Endodermal cell (in vitro differentiated cells): ENCODE measurements at regions not wholly inside any gene's neighbourhood (a gene's known extent, or its start where the extent isn't known, plus 50 kb on each side); places are given as distances from the start of the nearest gene placed in this dataset.

Source experiments
- DNase-seq: peaks from one replicate; pipeline ENCODE4 v3.0.0-alpha.2; 2017
- H3K27ac ChIP-seq: 2 replicates; pipeline ENCODE4 v1.5.1; 2013; ENCODE audit warnings: mild to moderate bottlenecking, low read depth, low read length, moderate library complexity
- H3K27me3 ChIP-seq: 2 replicates; pipeline ENCODE4 v1.6.1; 2013; ENCODE audit warnings: mild to moderate bottlenecking, low read length, moderate library complexity; ENCODE audit not compliant: insufficient read depth, control insufficient read depth, poor library complexity, severe bottlenecking
- H3K36me3 ChIP-seq: 2 replicates; pipeline ENCODE4 v1.7.0; 2013; ENCODE audit warnings: mild to moderate bottlenecking, low read length, moderate library complexity; ENCODE audit not compliant: control insufficient read depth, insufficient read depth
- H3K4me1 ChIP-seq: one replicate; pipeline ENCODE4 v1.7.0; 2013; ENCODE audit warnings: low read length; ENCODE audit not compliant: control insufficient read depth, insufficient read depth
- H3K4me3 ChIP-seq: 2 replicates; pipeline ENCODE4 v1.5.1; 2013; ENCODE audit warnings: mild to moderate bottlenecking, low read length, moderate library complexity
- H3K9ac ChIP-seq: 2 replicates; pipeline ENCODE4 v1.6.1; 2013; ENCODE audit warnings: mild to moderate bottlenecking, low read length, moderate library complexity; ENCODE audit not compliant: poor library complexity, severe bottlenecking; ENCODE audit errors: extremely low read depth
- H3K9me3 ChIP-seq: 2 replicates; pipeline ENCODE4 v1.6.1; 2013; ENCODE audit warnings: mild to moderate bottlenecking, low read length, moderate library complexity; ENCODE audit not compliant: control insufficient read depth
- H3K27ac Mint-ChIP-seq: 2 replicates; pipeline ENCODE4 v1.8.0; 2020; ENCODE audit warnings: mixed read lengths
- H3K27me3 Mint-ChIP-seq: 2 replicates; pipeline ENCODE4 v1.8.0; 2021; ENCODE audit warnings: mild to moderate bottlenecking, mixed read lengths; ENCODE audit not compliant: insufficient read depth
- H3K36me3 Mint-ChIP-seq: 2 replicates; pipeline ENCODE4 v1.8.0; 2020; ENCODE audit warnings: low read depth, mixed read lengths
- H3K4me1 Mint-ChIP-seq: 2 replicates; pipeline ENCODE4 v1.8.0; 2020; ENCODE audit warnings: mixed read lengths
- H3K4me3 Mint-ChIP-seq: 2 replicates; pipeline ENCODE4 v1.8.0; 2020; ENCODE audit warnings: mild to moderate bottlenecking, moderate library complexity, mixed read lengths
- H3K9me3 Mint-ChIP-seq: 2 replicates; pipeline ENCODE4 v1.8.0; 2020; ENCODE audit warnings: mild to moderate bottlenecking, mixed read lengths
- CTCF ChIP-seq: fragments of 200-600 bp; sonication (generic); conservative IDR thresholded peaks from 2 replicates; pipeline ENCODE4 v1.5.0; 2021; ENCODE audit warnings: antibody characterized with exemption, mild to moderate bottlenecking
- WGBS, 2 experiments: methylation state at CpG; one replicate each; pipeline versions ENCODE4 v1.1.5 to v1.1.7; 2013; ENCODE audit warnings: missing lambda C conversion rate in 2 of 2, mixed read lengths in 1 of 2; ENCODE audit not compliant: insufficient coverage in 1 of 2, insufficient read length in 1 of 2; 5-methylcytosine and 5-hydroxymethylcytosine counted together

DNA sequence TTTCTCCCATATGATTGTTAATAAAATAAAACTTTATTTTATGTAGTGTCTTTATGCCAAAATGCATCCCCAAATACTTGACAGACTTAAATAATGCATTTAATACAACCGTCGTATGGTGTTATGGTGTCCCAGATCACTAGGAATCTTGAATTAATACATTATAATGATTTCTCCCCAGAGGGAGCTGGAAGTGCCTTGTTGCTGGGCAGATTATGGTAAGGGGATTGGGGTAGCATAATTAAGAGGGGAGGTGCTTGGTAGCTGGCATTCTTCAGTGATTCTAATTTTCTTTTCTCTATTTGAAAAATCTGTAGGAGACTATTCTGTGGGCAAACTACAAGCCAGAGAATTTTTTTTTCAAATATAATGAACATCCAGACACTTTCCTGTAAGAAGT lies 1043.7 kb downstream of the ADGRL2 start:
- Histone ChIP-seq H3K9me3 (no peaks in the 10 kb centered on the region), H3K9ac (no peak overlapping the region), H3K27me3 (no peaks in the 10 kb centered on the region), H3K4me1 (no peaks in the 10 kb centered on the region), H3K4me3 (no peak overlapping the region), H3K27ac (no peak overlapping the region), H3K36me3 (no peaks in the 10 kb centered on the region)
- H3K36me3 Mint-ChIP-seq, result no peaks in the 10 kb centered on the region
- H3K4me1 Mint-ChIP-seq, result peaks cover 19% of the 10 kb centered on the region
- DNase-seq, result no peak
- no peak overlapping the region for H3K4me3 Mint-ChIP-seq
- H3K27me3 Mint-ChIP-seq, result no peaks in the 10 kb centered on the region
- 100% methylated on average over 2 of the region's 2 CpGs; no CpG with 5 or more reads in 1 of the 2 experiments for WGBS, 2 experiments
- no peaks in the 10 kb centered on the region for H3K9me3 Mint-ChIP-seq
- no peak for TF ChIP-seq CTCF
- H3K27ac Mint-ChIP-seq, result no peak overlapping the region

- DNase-seq, result no peak
- Histone ChIP-seq H3K27ac (no peak overlapping the region), H3K4me3 (no peak overlapping the region), H3K4me1 (no peaks in the 10 kb centered on the region), H3K27me3 (no peaks in the 10 kb centered on the region), H3K9ac (no peak overlapping the region), H3K9me3 (no peaks in the 10 kb centered on the region), H3K36me3 (no peaks in the 10 kb centered on the region)
- Mint-ChIP-seq H3K4me1 (peaks cover 19% of the 10 kb centered on the region), H3K9me3 (no peaks in the 10 kb centered on the region), H3K27ac (no peak overlapping the region), H3K36me3 (no peaks in the 10 kb centered on the region), H3K4me3 (no peak overlapping the region), H3K27me3 (no peaks in the 10 kb centered on the region)
- TF ChIP-seq CTCF, result no peak
- 90 to 93% methylated on average over 7 to 10 of the region's 10 CpGs for whole genome bisulfite sequencing, 2 experiments
These were observed 1043.1 kb downstream of the ADGRL2 start for GRCh38 chr1:82843876-82844275.

DNA sequence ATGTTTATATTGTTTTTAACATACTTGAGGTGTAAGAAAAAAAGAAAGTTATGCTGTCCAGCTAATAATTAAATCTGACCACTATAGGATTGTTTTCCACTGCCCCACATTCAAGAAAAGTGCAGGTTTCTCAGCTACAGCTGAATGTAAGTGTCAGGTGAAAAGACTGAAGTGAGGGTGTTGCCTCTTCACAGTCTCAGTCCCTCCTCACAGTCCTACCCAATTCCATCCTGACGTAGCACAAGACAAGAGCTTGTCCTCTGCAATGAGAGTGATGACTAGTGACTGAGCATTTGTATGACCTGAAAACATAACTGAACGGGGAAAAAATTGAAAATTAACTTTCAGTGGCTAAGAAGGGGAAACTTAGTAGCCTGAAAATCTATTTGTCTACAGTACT lies 1039.5 kb downstream of the ADGRL2 start:
- no peaks in the 10 kb centered on the region for H3K9me3 ChIP-seq
- TF ChIP-seq CTCF, result no peak
- H3K4me1 ChIP-seq, result no peaks in the 10 kb centered on the region
- WGBS, 2 experiments, result 50 to 74% methylated on average over 1 to 2 of the region's 2 CpGs
- Mint-ChIP-seq H3K27me3 (no peaks in the 10 kb centered on the region), H3K4me3 (no peak overlapping the region), H3K9me3 (no peaks in the 10 kb centered on the region), H3K27ac (no peak overlapping the region), H3K4me1 (peaks cover 10% of the 10 kb centered on the region), H3K36me3 (no peaks in the 10 kb centered on the region)
- no peak overlapping the region for H3K9ac ChIP-seq
- H3K4me3 ChIP-seq, result no peak overlapping the region
- H3K27me3 ChIP-seq, result no peaks in the 10 kb centered on the region
- H3K27ac ChIP-seq, result no peak overlapping the region
- H3K36me3 ChIP-seq, result no peaks in the 10 kb centered on the region
- DNase-seq, result no peak
